Caco-2 (cell line): ENCODE measurements at regions not wholly inside any gene's neighbourhood (a gene's known extent, or its start where the extent isn't known, plus 50 kb on each side); places are given as distances from the start of the nearest gene placed in this dataset.

ENCODE experiments used
- BruUV-seq: library from RNA; stranded (reverse); fragments of 400-500 nt; replicated peaks from 2 replicates; lab custom pipeline; 2021; lab: Mats Ljungman, UMichigan
- CTCF ChIA-PET: fragments of 300-600 bp; sonication (Branson Sonifier 250); formaldehyde crosslinking; loops from one replicate; lab custom pipeline; 2022; ENCODE audit warnings: antibody characterized with exemption; lab: Charles Lee
- POLR2A ChIA-PET: fragments of 300-600 bp; sonication (Branson Sonifier 250); formaldehyde crosslinking; loops from one replicate; lab custom pipeline; 2022; ENCODE audit warnings: antibody characterized with exemption; lab: Charles Lee
- DNase-seq, 2 experiments: peaks; one replicate each; pipeline versions ENCODE4 v3.0.0 to v3.0.0-alpha.2; 2020 to 2022
- H3K27me3 ChIP-seq: replicated peaks from 2 replicates; pipeline ENCODE4 v1.6.0; 2011; ENCODE audit warnings: low read length; ENCODE audit not compliant: control insufficient read depth, insufficient read depth
- H3K36me3 ChIP-seq: 2 replicates; pipeline ENCODE4 v1.5.1; 2011; ENCODE audit warnings: low read length; ENCODE audit not compliant: control insufficient read depth, insufficient read depth
- H3K4me1 ChIP-seq: fragments of 250-450 bp; sonication (Bioruptor Pico); 2 replicates; pipeline ENCODE4 v1.5.1; 2020; ENCODE audit warnings: mild to moderate bottlenecking
- H3K4me3 ChIP-seq: 2 replicates; pipeline ENCODE4 v1.5.1; 2011; ENCODE audit warnings: low read depth, mild to moderate bottlenecking, control low read depth, low read length
- H3K9me3 ChIP-seq: fragments of 250-450 bp; sonication (Bioruptor Pico); 2 replicates; pipeline ENCODE4 v1.5.1; 2020; ENCODE audit warnings: mild to moderate bottlenecking, moderate library complexity
- H3K27ac Mint-ChIP-seq: one replicate; pipeline ENCODE4 v1.8.0; 2022; ENCODE audit warnings: mixed read lengths; ENCODE audit not compliant: unreplicated experiment
- H3K27me3 Mint-ChIP-seq: one replicate; pipeline ENCODE4 v1.8.0; 2022; ENCODE audit warnings: mixed read lengths; ENCODE audit not compliant: insufficient read depth, unreplicated experiment
- H3K36me3 Mint-ChIP-seq: one replicate; pipeline ENCODE4 v1.8.0; 2022; ENCODE audit warnings: mild to moderate bottlenecking, mixed read lengths; ENCODE audit not compliant: insufficient read depth, unreplicated experiment
- H3K4me1 Mint-ChIP-seq: one replicate; pipeline ENCODE4 v1.8.0; 2022; ENCODE audit warnings: low read depth, mixed read lengths; ENCODE audit not compliant: unreplicated experiment
- H3K4me3 Mint-ChIP-seq: one replicate; pipeline ENCODE4 v1.8.0; 2022; ENCODE audit warnings: mild to moderate bottlenecking, moderate library complexity, mixed read lengths; ENCODE audit not compliant: unreplicated experiment
- H3K9me3 Mint-ChIP-seq: one replicate; pipeline ENCODE4 v1.8.0; 2022; ENCODE audit warnings: mixed read lengths; ENCODE audit not compliant: unreplicated experiment
- CTCF ChIP-seq, 2 experiments: fragments of 200-600 bp in 1 of 2; IDR thresholded peaks; 1 replicate in 1 of 2; 2 replicates in 1 of 2; pipeline versions ENCODE4 v1.5.1 to v1.8.0; 2011 to 2022; ENCODE audit warnings: antibody characterized with exemption in 1 of 2, control low read depth in 1 of 2, inconsistent platforms in 1 of 2, low read depth in 1 of 2, low read length in 1 of 2, mild to moderate bottlenecking in 1 of 2, moderate library complexity in 1 of 2; ENCODE audit not compliant: insufficient read depth in 1 of 2, severe bottlenecking in 1 of 2, unreplicated experiment in 1 of 2
- intact Hi-C: fragments of 100-400 bp; cut with micrococcal nuclease; formaldehyde crosslinking; loops from one replicate; pipeline ENCODE4 v1.10.0; 2022; ENCODE audit not compliant: unreplicated experiment

GRCh38 chr7:32400676-32401075 lies 89.5 kb downstream of the LSM5 start:
- Histone ChIP-seq H3K27me3 (no peaks in the 10 kb centered on the region; the same call in 1 of the 2 replicates), H3K4me3 (no peak overlapping the region), H3K4me1 (no peaks in the 10 kb centered on the region), H3K9me3 (no peaks in the 10 kb centered on the region), H3K36me3 (no peaks in the 10 kb centered on the region)
- intact Hi-C loops = no loop called here
- Mint-ChIP-seq H3K27ac (no peak overlapping the region), H3K4me3 (no peak overlapping the region), H3K27me3 (peaks cover 8% of the 10 kb centered on the region), H3K36me3 (no peaks in the 10 kb centered on the region), H3K4me1 (no peaks in the 10 kb centered on the region), H3K9me3 (no peaks in the 10 kb centered on the region)
- no TSS peak for BruUV-seq
- TF ChIP-seq CTCF (IDR thresholded peaks at IDR 0.05; ENCODE audit: insufficient read depth in 1 of 2, low read depth in 1 of 2, low read length in 1 of 2, severe bottlenecking in 1 of 2, unreplicated experiment in 1 of 2) = no peak
- no peak for DNase-seq
- ChIA-PET CTCF (no interaction called here), POLR2A (no interaction called here)

- Mint-ChIP-seq H3K9me3 (no peaks in the 10 kb centered on the region), H3K36me3 (no peaks in the 10 kb centered on the region), H3K4me1 (no peaks in the 10 kb centered on the region), H3K27ac (no peak overlapping the region), H3K27me3 (peaks cover 8% of the 10 kb centered on the region), H3K4me3 (no peak overlapping the region)
- intact Hi-C loops = no loop called here
- H3K4me3 ChIP-seq = no peak overlapping the region
- ChIA-PET CTCF (no interaction called here), POLR2A (no interaction called here)
- no peaks in the 10 kb centered on the region for H3K27me3 ChIP-seq
- H3K4me1 ChIP-seq = no peaks in the 10 kb centered on the region
- H3K9me3 ChIP-seq = no peaks in the 10 kb centered on the region
- no peaks in the 10 kb centered on the region for H3K36me3 ChIP-seq
- DNase-seq = no peak
- TF ChIP-seq CTCF (IDR thresholded peaks at IDR 0.05; ENCODE audit: insufficient read depth in 1 of 2, low read depth in 1 of 2, low read length in 1 of 2, severe bottlenecking in 1 of 2, unreplicated experiment in 1 of 2) = no peak
- no TSS peak for BruUV-seq
Observed at GRCh38 chr7:32399311-32399710, 90.9 kb downstream of the LSM5 start.

GRCh38 chr7:32395168-32395567 lies 95.0 kb downstream of the LSM5 start:
- BruUV-seq = no TSS peak
- DNase-seq = no peak
- CTCF ChIA-PET = no interaction called here
- H3K4me1 Mint-ChIP-seq = no peaks in the 10 kb centered on the region
- no peak for TF ChIP-seq CTCF (IDR thresholded peaks at IDR 0.05; ENCODE audit: insufficient read depth in 1 of 2, low read depth in 1 of 2, low read length in 1 of 2, severe bottlenecking in 1 of 2, unreplicated experiment in 1 of 2)
- intact Hi-C loops = no loop called here
- H3K27me3 ChIP-seq = no peaks in the 10 kb centered on the region
- H3K9me3 Mint-ChIP-seq = no peaks in the 10 kb centered on the region
- H3K9me3 ChIP-seq = no peaks in the 10 kb centered on the region
- no peaks in the 10 kb centered on the region for H3K36me3 Mint-ChIP-seq
- no peak overlapping the region for H3K27ac Mint-ChIP-seq
- H3K27me3 Mint-ChIP-seq = peaks cover 10% of the 10 kb centered on the region
- no peaks in the 10 kb centered on the region for H3K4me1 ChIP-seq
- no peaks in the 10 kb centered on the region for H3K36me3 ChIP-seq
- POLR2A ChIA-PET = no interaction called here
- no peak overlapping the region for H3K4me3 ChIP-seq
- no peak overlapping the region for H3K4me3 Mint-ChIP-seq
